Pancreas (tissue), 10 donors: ENCODE measurements at regions not wholly inside any gene's neighbourhood (a gene's known extent, or its start where the extent isn't known, plus 50 kb on each side); places are given as distances from the start of the nearest gene placed in this dataset.

Experiments used
- ATAC-seq, 4 donors: fragments of 200-7000 bp; cut with Tn5 transposase; one replicate each; pipeline versions ENCODE4 v1.8.0 to v1.9.1; 2020; ENCODE audit warnings: mild to moderate bottlenecking in 4 of 4, moderate library complexity in 4 of 4
- DNase-seq, 6 donors: peaks; one replicate each; pipeline ENCODE4 v3.0.0-alpha.2; 2020
- FAIRE-seq: peaks from 2 replicates; lab custom pipeline; 2012; peaks lifted over from hg19 to GRCh38; lab: Jason Lieb, UNC
- H3K27ac ChIP-seq, 4 donors: fragments of 200-600 bp; sonication (generic); 1 replicate in 3 of 4; 2 replicates in 1 of 4; pipeline versions ENCODE4 v1.5.0 to v1.8.0; 2020
- H3K27me3 ChIP-seq, 4 donors: fragments of 200-600 bp; one replicate each; pipeline ENCODE4 v1.8.0; 2021
- H3K36me3 ChIP-seq, 3 donors: fragments of 200-600 bp; sonication (generic) in 1 of 3; one replicate each; pipeline versions ENCODE4 v1.5.0 to v1.8.0; 2020 to 2021
- H3K4me1 ChIP-seq, 3 donors: fragments of 200-600 bp; one replicate each; pipeline ENCODE4 v1.8.0; 2021
- H3K4me3 ChIP-seq, 4 donors: fragments of 200-600 bp; sonication (generic) in 2 of 4; one replicate each; pipeline versions ENCODE4 v1.5.0 to v1.8.0; 2020 to 2021
- H3K9me3 ChIP-seq, 4 donors: fragments of 200-600 bp; one replicate each; pipeline ENCODE4 v1.8.0; 2021
- WGBS, 2 donors: extraction: QIAGEN DNeasy Blood & Tissue Kit; methylation state at CpG; one replicate each; pipeline ENCODE4 v1.1.7; 2013; 5-methylcytosine and 5-hydroxymethylcytosine counted together
- intact Hi-C, 3 donors: fragments of 100-400 bp; cut with DNase I; formaldehyde crosslinking; loops; one replicate each; pipeline versions ENCODE4 v1.11.1 to v1.14.2; 2022
- TF ChIP-seq, protein P1 (sequence below), 4 donors: fragments of 200-600 bp; sonication (generic) in 3 of 4; IDR thresholded peaks; one replicate each; pipeline versions ENCODE4 v1.5.0 to v1.8.0; 2021; ENCODE audit warnings: antibody characterized with exemption in 4 of 4
- donor health status: healthy with polysubstance abuse.
- donor health status: DM: no; HTN: no; CAD: no; lungs with moderate emphysema.
- donor health status: DM: no; HTN: no; CAD: no.
- donor health status: control.
- donor health status: control.
- donor health status: Bipolar disorder and iron deficiency.
- donor health status: DM: yes; HTN: yes; CAD: no.
- donor health status: DM: no; HTN: no; CAD: no.
- donor health status: DM: no; HTN: no; CAD: no.
- donor health status: DM: yes; HTN: yes; CAD: no.

DNA sequence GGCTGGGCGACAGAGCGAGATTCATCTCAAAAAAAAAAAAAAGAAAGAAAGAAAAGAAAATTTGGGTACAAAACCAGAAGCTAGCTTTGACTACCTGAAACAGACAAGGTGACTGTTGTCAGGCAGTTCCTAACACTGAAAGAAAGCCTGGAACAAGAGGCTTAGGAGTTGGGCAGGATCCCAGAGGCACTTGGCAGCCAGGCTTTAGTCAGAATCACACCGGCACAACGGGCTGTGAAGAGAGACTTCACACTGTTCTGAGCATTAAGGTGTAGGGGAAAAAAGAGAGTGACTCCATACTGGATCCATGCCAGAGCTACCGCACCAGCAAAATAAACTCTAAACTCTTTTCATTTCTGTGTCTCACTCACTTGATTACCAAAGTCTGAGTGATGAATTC lies 130.8 kb downstream of the ZNF467 start:
- no peak for DNase-seq
- intact Hi-C loops: no loop called here
- Histone ChIP-seq H3K9me3 (no peaks in the 10 kb centered on the region), H3K4me3 (no peak overlapping the region), H3K27ac (no peak overlapping the region), H3K4me1 (no peaks in the 10 kb centered on the region), H3K27me3 (no peaks in the 10 kb centered on the region), H3K36me3 (no peaks in the 10 kb centered on the region)
- FAIRE-seq: no peak
- WGBS, 2 donors: 52 to 57% methylated on average over 4 to 5 of the region's 5 CpGs
- ATAC-seq: peak in 1 of 4 donors; percentile 57
- TF ChIP-seq, protein P1, sequence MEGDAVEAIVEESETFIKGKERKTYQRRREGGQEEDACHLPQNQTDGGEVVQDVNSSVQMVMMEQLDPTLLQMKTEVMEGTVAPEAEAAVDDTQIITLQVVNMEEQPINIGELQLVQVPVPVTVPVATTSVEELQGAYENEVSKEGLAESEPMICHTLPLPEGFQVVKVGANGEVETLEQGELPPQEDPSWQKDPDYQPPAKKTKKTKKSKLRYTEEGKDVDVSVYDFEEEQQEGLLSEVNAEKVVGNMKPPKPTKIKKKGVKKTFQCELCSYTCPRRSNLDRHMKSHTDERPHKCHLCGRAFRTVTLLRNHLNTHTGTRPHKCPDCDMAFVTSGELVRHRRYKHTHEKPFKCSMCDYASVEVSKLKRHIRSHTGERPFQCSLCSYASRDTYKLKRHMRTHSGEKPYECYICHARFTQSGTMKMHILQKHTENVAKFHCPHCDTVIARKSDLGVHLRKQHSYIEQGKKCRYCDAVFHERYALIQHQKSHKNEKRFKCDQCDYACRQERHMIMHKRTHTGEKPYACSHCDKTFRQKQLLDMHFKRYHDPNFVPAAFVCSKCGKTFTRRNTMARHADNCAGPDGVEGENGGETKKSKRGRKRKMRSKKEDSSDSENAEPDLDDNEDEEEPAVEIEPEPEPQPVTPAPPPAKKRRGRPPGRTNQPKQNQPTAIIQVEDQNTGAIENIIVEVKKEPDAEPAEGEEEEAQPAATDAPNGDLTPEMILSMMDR (IDR thresholded peaks at IDR 0.05): no peak

GRCh38 chr7:149638566-149639320 lies 134.6 kb downstream of the ZNF467 start:
- Histone ChIP-seq H3K36me3 (no peaks in the 10 kb centered on the region), H3K9me3 (no peaks in the 10 kb centered on the region), H3K27me3 (no peaks in the 10 kb centered on the region), H3K27ac (no peak overlapping the region), H3K4me1 (no peaks in the 10 kb centered on the region), H3K4me3 (no peak overlapping the region)
- TF ChIP-seq, protein P1 (IDR thresholded peaks at IDR 0.05): no peak
- 77 to 85% methylated on average over 5 of the region's 5 CpGs for WGBS, 2 donors
- intact Hi-C loops: no loop called here
- ATAC-seq: no peak
- FAIRE-seq: no peak
- DNase-seq: no peak

DNA sequence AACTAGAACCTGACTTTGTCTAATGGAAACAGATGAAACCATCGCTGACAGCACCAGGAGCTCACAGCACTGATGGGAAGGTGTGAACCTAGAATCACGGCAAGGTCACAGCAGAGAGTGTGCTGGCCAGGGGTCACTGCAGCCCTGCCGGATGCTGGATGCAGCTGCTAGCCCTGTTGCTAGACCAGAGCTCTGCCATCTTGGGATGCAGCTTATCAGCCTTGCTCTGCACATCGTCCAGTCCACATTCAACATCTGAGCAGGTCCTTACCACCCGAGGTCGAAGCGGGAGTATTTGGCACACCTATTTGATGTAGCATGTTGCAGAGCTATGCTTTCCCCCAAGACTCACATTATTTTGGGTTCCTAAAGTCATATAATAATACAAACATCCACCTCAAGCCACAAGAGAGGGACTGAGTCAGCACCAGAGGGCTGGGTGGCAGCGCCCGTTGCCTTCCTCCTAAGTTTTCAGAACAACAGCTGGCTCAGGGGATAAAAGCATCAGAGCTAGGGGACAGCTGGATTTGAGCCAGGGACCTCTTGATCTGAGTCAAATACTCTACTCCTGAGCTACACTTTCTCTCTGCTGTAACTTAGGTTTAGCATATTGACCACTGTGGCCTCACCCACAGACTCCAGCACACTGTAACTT lies 135.3 kb downstream of the ZNF467 start:
- TF ChIP-seq, protein P1 (IDR thresholded peaks at IDR 0.05): no peak
- Histone ChIP-seq H3K9me3 (no peaks in the 10 kb centered on the region), H3K27ac (no peak overlapping the region), H3K36me3 (no peaks in the 10 kb centered on the region), H3K4me3 (no peak overlapping the region), H3K4me1 (no peaks in the 10 kb centered on the region), H3K27me3 (no peaks in the 10 kb centered on the region)
- no peak for ATAC-seq
- no peak for FAIRE-seq
- intact Hi-C loops: no loop called here
- WGBS, 2 donors: 81 to 83% methylated on average over 9 of the region's 9 CpGs
- no peak for DNase-seq

GRCh38 chr7:149635561-149636329 lies 137.6 kb downstream of the ZNF467 start:
- intact Hi-C loops: no loop called here
- DNase-seq (no peak), ATAC-seq (no peak), FAIRE-seq (no peak)
- Histone ChIP-seq H3K36me3 (no peaks in the 10 kb centered on the region), H3K4me3 (no peak overlapping the region), H3K27me3 (no peaks in the 10 kb centered on the region), H3K27ac (no peak overlapping the region), H3K4me1 (no peaks in the 10 kb centered on the region), H3K9me3 (no peaks in the 10 kb centered on the region)
- TF ChIP-seq, protein P1 (IDR thresholded peaks at IDR 0.05): no peak
- WGBS, 2 donors: 51 to 53% methylated on average over 10 of the region's 10 CpGs
